ENCODE measurements at regions not wholly inside any gene's neighbourhood (a gene's known extent, or its start where the extent isn't known, plus 50 kb on each side); places are given as distances from the start of the nearest gene placed in this dataset.

DNA sequence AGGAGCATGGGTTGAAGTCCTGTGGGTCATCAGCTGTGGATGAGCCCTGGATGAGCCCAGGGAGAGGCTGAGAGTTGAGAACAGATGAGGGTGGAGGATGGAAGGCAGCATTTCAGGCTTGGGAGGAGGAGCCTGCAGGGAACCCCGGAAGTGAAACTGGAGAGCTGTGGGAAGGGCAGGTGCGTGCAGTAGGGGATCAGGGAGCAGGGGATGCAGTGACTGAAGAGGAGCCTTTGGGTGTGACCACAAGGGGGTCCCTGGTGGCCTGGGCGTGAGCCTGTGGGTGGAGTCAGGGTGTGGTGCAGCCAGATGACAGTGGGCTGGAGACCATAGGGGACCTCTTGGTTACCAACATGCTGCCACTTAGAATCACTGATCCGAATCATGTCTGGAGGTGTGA lies 115.5 kb downstream of the PAPOLA start:
- DNase-seq (ENCODE audit: low spot score): no peak

DNA sequence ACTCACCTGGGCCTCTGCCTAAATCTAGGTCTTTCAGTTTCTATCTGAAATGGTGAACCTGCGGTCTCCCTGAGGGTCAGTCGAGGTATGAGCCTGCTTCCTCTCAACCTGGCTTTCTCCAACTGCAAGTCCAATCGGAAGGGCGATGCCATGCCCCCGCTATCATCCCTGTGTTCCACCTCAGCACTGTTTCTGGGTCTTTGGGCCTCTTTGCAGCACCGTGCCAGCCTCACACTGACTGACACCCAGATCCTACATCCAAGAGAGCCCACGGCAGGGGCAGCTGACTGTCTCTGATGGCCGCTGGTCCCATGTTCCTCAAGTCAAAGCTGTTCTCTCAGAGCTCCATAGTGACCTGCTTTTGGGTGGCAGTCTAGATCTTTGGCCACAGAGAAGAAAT lies 120.7 kb downstream of the PAPOLA start:
- DNase-seq (ENCODE audit: low spot score): no peak

DNA sequence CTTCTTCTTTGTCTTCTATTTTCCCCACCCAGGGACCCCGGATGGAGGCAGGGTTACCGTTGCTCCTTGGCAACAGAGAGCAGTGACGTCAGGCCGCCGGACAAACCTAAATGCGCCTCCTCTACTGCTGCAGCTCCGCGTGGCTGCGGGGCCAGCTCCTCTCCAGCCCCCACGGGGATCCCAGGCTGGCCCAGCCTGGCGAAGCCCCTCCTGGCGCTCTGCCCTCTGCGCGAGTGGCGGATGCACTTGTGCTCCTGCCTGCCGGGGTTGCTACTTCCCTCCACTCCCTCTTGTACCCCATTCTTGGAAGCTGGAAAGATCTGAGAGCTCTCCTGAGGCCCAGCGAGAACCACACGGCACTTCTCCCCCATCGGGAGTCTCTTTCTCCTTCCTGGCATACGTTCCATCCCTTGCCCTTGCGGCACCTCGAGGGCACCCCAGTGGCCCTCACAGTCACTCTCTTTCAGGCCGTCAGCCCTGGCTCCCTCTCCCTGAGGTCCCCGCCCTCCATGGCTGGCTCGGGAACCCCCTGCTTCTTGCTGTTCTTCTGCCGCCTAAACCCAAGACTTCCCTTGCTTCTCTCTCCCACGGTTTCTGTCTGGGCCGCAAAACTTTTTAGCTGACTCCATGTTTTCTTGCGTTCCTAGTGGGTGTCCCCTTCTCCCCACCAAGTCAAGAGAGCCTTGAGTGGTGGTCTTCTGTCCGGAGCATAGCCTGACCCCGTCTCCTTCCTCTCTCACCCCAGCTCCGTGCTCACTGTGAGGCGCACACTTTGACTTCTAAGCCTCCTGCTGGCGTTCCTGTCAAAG lies 121.7 kb downstream of the PAPOLA start:
- DNase-seq (ENCODE audit: low spot score): no peak

DNA sequence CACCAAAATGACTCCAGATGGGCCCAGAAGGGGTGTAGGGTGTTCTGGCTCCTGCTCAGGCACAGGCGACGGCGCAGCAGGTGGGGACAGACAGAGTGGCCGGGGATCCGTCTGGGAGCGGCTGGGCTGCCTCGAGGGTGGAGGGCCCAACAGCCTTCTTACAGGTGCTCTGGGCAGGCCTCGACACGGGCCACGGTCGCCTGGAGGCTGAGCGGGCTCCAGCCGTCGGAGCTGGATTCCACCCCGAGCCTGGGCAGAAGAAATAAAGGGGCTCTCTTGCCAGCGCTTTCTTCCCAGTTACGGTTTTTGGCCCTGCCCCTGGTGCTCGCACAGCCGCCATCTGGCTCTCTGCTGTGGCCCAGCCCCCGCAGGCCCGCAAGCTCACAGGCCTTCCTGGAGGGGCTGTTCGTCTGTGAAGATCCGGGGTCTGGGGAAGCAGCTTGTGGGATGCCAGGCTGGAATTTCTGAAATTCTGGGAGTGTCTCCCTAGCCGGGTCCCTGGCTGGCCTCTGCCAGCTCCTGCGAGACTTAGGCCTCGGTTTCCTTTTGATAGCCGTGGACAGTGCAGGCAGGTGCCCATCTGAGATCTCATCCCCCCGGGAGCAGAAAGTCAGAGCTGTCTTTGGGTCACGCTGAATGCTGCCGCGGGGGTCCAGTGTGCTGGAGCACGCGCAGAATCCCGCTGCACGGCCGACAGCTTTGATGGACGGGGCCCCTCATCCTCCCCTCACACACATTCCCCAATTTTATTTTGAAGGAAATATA lies 122.7 kb downstream of the PAPOLA start:
- no peak for DNase-seq (ENCODE audit: low spot score)

DNA sequence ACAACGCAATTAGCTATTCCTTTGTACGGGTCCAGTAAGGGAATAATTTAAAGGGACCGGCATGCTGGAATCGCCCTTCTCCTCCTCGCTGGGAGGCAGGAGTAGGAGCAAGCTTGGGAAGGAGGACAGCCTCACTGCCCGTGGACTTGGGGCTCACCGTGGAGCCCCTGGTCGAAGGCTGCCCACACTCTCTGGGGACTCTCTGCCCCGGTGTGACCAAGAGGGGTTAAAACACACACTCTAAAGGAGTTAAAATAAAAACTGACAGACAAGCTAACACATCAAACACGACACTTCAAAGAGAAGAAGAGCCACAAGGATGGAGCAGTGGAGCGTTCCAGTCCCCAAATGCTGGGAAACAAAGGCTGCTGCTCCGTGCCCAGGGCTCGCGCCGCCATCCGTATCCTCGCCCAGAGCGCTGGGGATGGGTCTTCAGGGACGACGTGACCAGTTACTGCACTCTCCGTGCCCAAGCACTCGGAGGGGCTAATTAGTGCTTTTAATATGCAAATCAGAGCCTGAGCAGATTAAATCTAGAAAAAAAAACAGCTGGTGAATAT lies 123.3 kb downstream of the PAPOLA start:
- no peak for DNase-seq (ENCODE audit: low spot score)

DNA sequence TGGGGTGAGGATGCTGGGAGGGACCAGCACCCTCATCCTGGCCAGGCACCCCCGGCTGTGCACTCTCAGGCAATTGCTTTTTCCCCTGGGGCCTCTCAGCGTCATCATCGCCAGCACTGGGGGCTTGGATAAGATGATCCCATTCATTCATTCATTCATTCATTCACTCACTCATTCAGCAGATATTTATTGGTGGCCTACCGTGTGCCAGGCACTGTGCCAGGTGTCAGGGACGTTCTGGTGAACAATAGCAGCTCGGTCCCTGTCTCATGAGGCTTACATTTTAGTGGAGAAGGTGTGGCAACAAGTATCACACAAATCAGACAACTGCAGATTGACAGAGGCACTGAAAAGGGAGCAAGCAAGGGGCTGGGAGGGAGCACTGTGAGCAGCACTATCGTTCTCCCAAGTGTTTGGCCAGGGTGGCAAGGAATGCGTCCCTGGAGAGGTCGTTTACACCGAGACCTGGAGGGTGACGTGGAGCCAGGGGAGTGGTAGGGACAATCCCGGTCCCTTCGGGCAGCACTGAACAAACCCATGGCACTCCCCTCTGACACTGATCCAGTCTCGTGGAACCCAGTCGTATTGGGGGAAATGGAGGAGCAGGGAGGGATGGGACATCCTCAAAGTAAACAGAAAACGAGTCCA lies 124.1 kb downstream of the PAPOLA start:
- peak; percentile 10 for DNase-seq (ENCODE audit: low spot score)

DNA sequence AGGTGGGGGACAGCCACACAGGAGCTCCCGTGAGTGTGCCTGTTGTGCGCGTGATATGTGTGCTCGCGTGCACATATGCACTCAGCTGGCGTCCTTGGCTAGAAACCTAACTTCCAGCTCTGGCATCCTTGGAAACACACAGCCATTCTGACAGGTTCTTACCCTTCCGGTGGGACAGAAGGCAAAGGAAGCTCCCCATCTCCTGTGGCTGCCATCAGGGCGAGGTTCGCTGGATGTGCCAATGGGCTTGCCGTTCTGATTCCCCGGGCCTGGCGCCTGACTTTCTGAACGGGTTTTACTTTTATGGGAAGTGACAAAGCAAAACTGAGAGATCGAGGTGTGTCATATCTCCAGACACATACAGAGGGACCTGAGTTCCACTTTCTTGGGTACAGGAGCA lies 124.7 kb downstream of the PAPOLA start:
- peak; percentile 6 for DNase-seq (ENCODE audit: low spot score)

DNA sequence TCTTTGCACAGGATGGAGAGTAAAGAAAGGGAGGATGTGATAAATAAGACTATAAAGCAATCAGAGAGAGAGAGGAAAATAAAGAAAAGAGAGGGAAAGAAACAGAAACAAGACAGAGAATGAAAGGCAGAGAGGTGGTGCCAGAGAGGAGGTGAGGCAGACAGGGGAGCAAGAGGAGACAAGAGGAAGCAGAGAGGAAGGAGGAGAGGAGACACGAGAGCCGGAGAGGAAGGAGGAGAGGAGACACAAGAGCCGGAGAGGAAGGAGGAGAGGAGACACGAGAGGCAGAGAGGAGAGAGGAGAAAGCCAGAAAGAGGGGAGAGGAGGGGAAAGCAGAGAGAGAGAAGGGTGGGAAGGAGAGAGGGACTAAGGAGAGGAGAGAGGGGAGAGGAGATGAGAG lies 125.2 kb downstream of the PAPOLA start:
- no peak for DNase-seq (ENCODE audit: low spot score)

DNA sequence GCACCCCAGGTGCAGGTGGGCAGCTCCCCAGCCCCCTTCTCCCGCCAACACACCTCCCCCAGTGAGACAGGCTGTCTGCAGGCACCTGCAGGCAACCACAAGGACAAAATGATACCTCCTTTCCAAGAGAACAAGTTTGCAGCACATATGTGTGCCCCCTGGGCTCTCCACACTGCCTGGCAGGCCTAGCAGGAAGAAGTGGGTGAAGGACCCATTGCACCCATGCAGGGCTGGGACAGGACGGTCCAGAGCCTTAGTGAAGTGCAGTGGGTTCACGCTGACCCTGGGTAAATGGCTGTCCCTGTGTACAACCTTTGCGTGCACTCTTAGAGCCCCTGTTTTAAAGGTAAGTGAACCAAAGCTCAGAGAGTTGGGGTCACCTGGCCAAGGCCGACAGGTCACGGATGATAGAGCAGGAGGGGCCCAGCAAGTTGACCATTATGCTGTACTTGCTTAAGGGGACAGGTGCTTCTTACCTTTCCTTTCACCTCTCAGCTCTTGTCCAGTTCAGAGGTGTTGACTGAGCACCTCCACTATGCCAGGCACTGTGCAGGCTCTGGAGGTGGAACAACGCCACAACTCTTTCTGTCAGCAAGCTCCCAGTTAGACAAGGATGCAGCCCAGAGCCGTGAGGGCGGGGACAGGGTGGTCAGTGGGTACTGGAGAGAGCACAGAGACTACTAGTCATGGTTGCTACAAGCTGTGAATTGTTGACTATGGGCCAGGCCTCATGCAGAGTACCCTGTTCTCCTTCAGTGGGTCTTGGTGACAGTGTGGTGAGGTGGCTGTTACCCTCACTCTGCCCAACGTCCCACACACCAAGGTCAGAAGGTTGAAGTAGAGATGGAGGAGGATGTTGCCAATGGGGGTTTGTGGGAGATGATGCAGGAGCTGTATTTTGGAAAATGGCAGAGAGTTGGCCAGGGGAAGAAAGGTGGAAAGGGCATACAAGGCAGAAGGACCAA lies 125.9 kb downstream of the PAPOLA start:
- DNase-seq (ENCODE audit: low spot score): peak; percentile 9

DNA sequence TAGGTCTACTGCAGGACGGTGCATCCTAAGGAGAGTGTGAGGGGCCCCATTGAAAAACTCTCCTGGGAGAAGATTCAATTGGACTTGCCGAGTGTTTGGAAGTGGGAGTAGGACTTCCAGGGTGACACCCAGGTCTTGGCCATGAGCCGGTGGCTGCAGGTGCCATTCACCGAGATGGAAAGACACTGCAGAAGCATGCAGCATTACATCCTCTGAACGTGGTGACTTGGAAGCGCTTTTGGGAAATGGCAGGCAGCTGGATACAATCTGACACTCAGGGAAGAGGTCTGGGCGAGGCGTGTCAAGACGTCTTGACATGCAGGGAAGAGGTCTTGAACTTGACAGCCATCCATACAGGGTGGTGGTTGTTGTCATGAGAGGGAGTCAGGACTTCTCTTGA lies 126.9 kb downstream of the PAPOLA start:
- peak; percentile 4 for DNase-seq (ENCODE audit: low spot score)

DNA sequence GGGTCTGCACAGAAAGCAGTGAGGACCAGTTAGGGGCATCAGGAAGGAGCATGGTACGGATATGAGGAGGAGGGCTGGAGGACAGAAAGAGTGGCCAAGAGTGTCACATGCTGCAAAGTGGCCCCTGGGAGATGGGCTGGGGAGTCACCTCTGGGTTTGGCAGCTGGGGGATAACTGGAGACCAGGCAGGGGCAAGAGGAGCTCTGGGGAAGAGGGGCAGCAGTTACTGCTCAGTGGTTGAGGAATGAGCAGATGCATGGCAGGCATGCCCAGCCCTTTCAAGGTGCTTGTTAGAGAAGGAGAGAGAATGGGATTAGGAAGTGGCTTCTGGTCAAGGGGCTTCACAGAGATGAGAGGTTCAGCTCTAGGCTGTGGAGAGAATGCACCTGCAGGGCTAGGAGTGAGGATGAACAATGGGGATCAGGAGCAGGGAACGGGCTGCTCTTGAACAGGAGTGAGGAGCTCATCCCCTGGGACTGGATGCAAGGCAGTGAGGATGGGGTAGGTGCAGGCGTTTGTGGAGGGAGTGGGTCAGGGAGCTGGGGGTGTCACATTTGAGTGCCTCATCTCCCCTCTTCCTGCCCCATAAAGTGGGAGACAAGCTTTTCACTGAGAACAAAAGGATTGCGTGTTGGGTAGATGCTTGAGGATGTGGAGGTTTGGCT lies 127.5 kb downstream of the PAPOLA start:
- DNase-seq (ENCODE audit: low spot score): peak; percentile 3

DNA sequence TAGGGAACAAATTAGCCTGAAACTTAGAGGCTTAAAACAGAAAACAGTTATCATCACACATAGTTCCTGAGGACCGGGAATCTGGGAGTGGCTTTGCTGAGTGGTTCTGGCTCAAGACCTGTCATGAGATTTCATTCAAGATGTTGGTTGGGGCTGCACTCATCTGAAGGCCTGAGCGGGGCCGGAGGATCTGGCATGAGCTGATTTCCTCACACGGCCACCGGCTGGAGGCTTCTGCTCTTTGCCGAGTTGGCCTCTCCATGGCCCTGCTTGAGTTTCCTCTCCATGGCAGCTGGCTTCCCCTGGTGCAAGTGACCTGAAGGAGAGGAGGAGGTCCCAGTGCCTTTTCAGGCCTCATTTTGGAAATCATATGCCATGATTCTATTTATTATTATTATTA lies 128.1 kb downstream of the PAPOLA start:
- no peak for DNase-seq (ENCODE audit: low spot score)

DNA sequence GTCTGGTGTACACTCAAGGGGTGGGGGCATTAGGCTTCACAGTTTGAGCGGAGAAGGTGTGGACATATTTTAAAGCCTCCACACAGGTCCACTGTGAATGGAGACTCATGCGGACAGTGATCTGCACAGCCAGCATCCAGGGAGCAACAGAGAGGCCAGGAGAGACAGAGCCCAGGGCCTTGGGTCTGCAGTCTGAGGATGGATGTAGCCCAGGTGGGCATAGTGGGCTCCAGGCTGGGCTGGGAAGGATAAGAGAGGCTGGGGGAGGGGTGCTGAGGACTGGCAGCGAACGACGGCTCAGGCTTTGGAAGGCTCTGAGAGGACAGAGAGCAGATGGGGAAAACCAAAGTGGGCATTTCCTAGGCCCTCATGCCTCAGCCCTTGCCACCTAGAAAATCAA lies 128.8 kb downstream of the PAPOLA start:
- peak; percentile 4 for DNase-seq (ENCODE audit: low spot score)

DNA sequence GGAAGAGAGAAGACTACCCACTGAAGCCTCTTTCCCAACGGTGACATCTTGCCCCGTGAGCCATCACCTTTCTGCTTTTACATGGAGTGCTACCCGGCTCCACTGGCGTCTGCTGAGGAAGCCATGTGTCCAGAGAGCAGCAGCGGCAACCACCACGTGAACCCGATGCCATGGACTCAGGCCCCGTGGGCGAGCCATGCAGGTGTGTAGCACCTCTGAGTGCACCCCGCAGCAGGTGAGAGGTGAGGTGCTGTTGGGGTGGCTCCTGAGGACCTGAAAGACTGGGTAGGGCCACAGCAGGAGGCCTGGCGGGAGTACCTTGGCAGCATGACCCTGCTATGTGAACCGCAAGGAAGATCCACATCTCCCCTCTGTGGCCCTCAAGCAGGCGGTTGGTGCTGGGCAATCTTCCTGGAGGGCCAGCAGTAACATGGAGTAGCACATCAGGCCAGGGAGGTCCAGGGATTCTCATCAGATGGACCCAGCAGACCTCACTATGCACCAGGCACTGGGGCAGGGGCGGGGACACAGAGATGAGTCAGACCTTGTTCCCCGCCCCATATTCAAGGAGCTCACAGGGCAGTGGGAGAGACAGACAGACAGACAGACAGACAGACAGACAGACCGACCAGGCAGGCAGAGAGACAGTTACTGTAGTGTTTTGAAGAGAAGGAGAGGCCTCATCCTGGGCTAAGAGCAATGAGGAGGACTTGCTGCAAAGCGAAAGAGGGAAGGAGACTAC lies 129.6 kb downstream of the PAPOLA start:
- DNase-seq (ENCODE audit: low spot score): peak; percentile 12

DNA sequence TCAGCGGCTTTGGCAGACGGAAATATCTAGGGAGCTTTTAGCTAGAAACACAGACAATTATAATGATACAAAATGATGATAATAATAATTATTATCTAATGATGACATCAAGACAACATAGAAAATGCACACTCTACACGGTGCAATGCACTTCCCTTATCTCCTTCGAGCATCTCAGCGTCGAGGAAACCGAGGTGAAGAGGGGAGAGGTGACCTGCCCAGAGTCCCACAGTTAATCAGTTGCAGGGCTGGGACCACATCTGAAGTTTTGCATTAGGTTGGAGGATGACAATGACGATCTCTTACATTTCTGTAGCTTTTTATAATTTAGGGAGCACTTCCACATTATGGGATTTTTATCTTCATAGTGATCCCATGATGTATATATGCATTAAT lies 130.2 kb downstream of the PAPOLA start:
- no peak for DNase-seq (ENCODE audit: low spot score)

DNA sequence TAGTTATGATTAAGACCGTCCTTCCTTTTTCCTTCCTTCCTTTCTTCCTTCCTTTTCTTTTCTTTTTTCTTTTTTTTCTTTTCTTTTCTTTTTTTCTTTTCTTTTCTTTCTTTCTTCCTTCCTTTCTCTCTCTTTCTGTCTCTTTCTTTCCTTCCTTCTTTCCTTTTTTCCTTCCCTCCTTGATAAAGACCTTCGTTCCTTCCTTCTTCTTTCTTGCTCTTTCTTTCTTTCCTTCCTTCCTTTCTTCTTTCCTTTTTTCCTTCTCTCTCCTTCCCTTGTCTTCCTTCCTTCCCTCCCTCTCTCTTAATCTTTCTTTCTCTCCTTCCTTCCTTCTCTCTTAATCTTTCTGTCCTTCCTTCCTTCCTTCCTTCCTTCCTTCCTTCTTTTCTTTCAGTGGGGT lies 130.9 kb downstream of the PAPOLA start:
- no peak for DNase-seq (ENCODE audit: low spot score)

DNA sequence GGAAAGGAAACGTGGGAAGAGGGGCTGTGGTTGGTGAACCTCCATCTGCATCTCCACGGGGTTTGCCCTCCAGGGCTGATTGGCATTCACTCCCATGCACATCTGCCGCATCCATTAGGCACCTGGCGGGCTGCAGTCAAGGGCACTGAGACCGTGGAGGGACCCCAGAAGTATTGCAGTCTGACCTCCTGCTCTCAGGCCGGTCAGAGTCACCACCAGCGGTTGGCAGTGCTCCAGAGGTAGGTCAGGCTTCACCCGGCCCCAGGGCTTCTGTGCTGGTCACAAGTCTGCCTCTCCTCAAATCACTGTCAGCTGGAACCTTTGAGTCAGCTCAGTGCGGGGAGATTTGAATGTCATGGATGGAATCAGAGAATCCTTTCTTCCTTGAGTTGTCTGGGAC lies 132.3 kb downstream of the PAPOLA start:
- DNase-seq (ENCODE audit: low spot score): peak; percentile 15

DNA sequence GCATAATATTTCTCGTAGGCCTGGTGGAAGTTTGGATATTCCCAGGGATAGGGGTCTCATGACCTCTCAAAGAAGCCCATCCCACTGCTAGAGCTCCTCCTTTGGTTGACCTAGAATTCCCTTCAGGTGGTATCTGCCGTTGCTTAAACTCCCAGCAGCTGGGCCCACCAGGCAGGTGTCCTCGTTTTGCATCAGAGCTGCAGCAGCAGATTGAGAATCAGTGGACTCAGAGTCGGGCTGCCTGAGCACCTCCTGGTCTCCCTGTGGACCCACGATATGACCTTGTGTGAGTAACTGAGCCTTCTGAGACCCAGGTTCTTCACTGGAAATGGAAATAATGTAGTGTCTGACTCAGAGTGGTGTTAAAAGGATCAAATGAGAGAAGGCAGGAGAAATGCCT lies 132.7 kb downstream of the PAPOLA start:
- peak; percentile 12 for DNase-seq (ENCODE audit: low spot score)

DNA sequence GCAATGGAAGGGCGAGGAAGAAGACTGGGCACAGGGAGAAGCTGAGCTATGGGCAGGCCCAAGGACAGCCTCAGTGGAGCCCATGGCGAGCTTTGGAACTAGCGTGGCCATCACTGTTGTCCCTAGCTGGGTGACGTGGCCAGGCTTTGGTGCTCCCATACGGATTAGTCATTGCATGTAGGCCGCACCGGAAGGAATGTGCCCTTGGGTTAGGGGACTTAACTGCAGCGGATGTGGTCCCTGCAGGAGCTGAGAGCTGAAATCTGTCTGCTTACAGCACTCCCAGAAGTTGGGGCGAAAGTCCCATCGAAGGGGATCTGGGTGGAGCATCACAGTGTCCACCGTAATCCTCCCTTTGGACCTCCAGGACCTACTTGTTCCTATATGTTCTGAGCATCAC lies 133.7 kb downstream of the PAPOLA start:
- DNase-seq (ENCODE audit: low spot score): peak; percentile 15

DNA sequence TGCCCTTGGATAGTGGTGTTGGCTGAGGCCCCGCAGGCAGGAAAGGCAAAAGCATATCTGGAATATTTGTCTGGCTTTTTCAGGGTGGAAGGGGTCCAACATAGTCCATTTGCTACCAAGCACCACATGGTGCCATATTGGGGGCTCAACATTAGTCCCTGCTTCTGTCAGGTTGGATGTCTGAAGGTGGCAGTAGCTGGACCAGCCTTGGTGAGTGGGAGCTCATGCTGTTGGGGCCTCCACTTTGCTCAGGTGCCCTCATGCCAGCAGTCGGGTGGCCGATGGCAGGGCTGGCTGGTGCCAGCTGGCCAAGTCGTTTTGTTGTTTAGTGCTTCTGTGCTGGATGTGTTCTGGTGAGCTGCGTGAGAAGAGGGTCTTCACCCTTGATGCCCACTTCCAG lies 135.3 kb downstream of the PAPOLA start:
- peak; percentile 12 for DNase-seq (ENCODE audit: low spot score)
